SU-DHL-6 (cell line): ENCODE measurements at regions not wholly inside any gene's neighbourhood (a gene's known extent, or its start where the extent isn't known, plus 50 kb on each side); places are given as distances from the start of the nearest gene placed in this dataset.
A peak's percentile ranks its signal among the peaks of the same experiment; 100 is the strongest.

Experiments used
- H2AFZ ChIP-seq: fragments of 200-600 bp; sonication (generic); 2 replicates; pipeline ENCODE4 v1.6.1; 2014; ENCODE audit warnings: low read depth, mild to moderate bottlenecking, moderate library complexity, mixed read lengths, antibody characterized with exemption, low read length; ENCODE audit not compliant: severe bottlenecking
- H3F3A ChIP-seq: fragments of 200-600 bp; shearing (Covaris generic); 2 replicates; pipeline ENCODE4 v1.6.0; 2016; ENCODE audit warnings: antibody characterized with exemption, mild to moderate bottlenecking; ENCODE audit not compliant: insufficient read depth
- H3K27ac ChIP-seq: fragments of 200-600 bp; sonication (generic); 2 replicates; pipeline ENCODE4 v1.5.1; 2016; ENCODE audit warnings: low read depth, mild to moderate bottlenecking, low read length, moderate library complexity, mixed read lengths
- H3K27me3 ChIP-seq: fragments of 200-600 bp; sonication (generic), shearing (Covaris generic); 2 replicates; pipeline ENCODE4 v1.6.0; 2014; ENCODE audit warnings: mild to moderate bottlenecking, low read length
- H3K36me3 ChIP-seq: fragments of 200-600 bp; sonication (generic); 2 replicates; pipeline ENCODE4 v1.6.1; 2014; ENCODE audit warnings: mild to moderate bottlenecking, low read length, mixed read lengths
- H3K4me2 ChIP-seq: fragments of 300-600, 200-600 bp; shearing (Covaris generic), sonication (generic); 2 replicates; pipeline ENCODE4 v1.6.0; 2014; ENCODE audit warnings: low read length, low read depth, mild to moderate bottlenecking; ENCODE audit not compliant: poor library complexity, severe bottlenecking
- H3K4me3 ChIP-seq: fragments of 200-600 bp; sonication (generic); 2 replicates; pipeline ENCODE4 v1.5.1; 2014; ENCODE audit warnings: antibody characterized with exemption, low read length, mild to moderate bottlenecking, mixed read lengths; ENCODE audit not compliant: insufficient read depth, poor library complexity, severe bottlenecking
- H3K79me2 ChIP-seq: fragments of 200-600 bp; sonication (generic); 2 replicates; pipeline ENCODE4 v1.6.1; 2014; ENCODE audit warnings: mild to moderate bottlenecking, low read length, moderate library complexity; ENCODE audit not compliant: insufficient read depth
- H3K9ac ChIP-seq: fragments of 200-600 bp; sonication (generic); 2 replicates; pipeline ENCODE4 v1.7.0; 2014; ENCODE audit warnings: mild to moderate bottlenecking, low read length
- H3K9me2 ChIP-seq: fragments of 200-600 bp; sonication (generic); replicated peaks from 2 replicates; pipeline ENCODE4 v1.6.1; 2014; ENCODE audit warnings: low read length; ENCODE audit not compliant: insufficient read depth
- H3K9me3 ChIP-seq: fragments of 200-600 bp; sonication (generic); 2 replicates; pipeline ENCODE4 v1.6.1; 2014; ENCODE audit warnings: low read length, mixed read lengths; ENCODE audit not compliant: insufficient read depth
- H4K20me1 ChIP-seq: fragments of 200-600 bp; sonication (generic); 2 replicates; pipeline ENCODE4 v1.6.1; 2014; ENCODE audit warnings: low read depth, mild to moderate bottlenecking, antibody characterized with exemption, low read length, moderate library complexity, mixed read lengths
- CTCF ChIP-seq: fragments of 200-600 bp; sonication (generic); IDR thresholded peaks from one replicate; pipeline ENCODE4 v1.5.1; 2017; ENCODE audit warnings: antibody characterized with exemption, mild to moderate bottlenecking, low read length, moderate library complexity; ENCODE audit not compliant: insufficient read depth, poor library complexity, severe bottlenecking
- EZH2phosphoT487 ChIP-seq: fragments of 200-600 bp; sonication (generic), shearing (Covaris generic); conservative IDR thresholded peaks from 2 replicates; pipeline ENCODE4 v1.6.1; 2018; ENCODE audit warnings: mild to moderate bottlenecking, antibody characterized with exemption, low read length, moderate library complexity, mixed read lengths

- H4K20me1 ChIP-seq: no peaks in the 10 kb centered on the region
- H3F3A ChIP-seq: no peaks in the 10 kb centered on the region
- no peaks in the 10 kb centered on the region for H3K79me2 ChIP-seq
- TF ChIP-seq CTCF (peak; percentile 33), EZH2phosphoT487 (no peak)
- H3K9me3 ChIP-seq: no peaks in the 10 kb centered on the region
- H3K27me3 ChIP-seq: no peaks in the 10 kb centered on the region; the same call in 1 of the 2 replicates
- H3K4me3 ChIP-seq: no peak overlapping the region
- H3K4me2 ChIP-seq: no peak overlapping the region
- no peaks in the 10 kb centered on the region for H3K36me3 ChIP-seq
- H3K27ac ChIP-seq: no peak overlapping the region
- no peaks in the 10 kb centered on the region for H3K9me2 ChIP-seq
- no peak overlapping the region for H2AFZ ChIP-seq
- no peak overlapping the region for H3K9ac ChIP-seq
Observed at GRCh38 chr11:82494988-82495432, 238.7 kb downstream of the FAM181B start.

- Histone ChIP-seq H3K27ac (no peak overlapping the region), H2AFZ (no peak overlapping the region), H3K4me2 (no peak overlapping the region), H3K9me3 (no peaks in the 10 kb centered on the region), H3K9me2 (no peaks in the 10 kb centered on the region), H3K79me2 (no peaks in the 10 kb centered on the region), H4K20me1 (no peaks in the 10 kb centered on the region), H3K9ac (no peak overlapping the region), H3F3A (no peaks in the 10 kb centered on the region), H3K36me3 (no peaks in the 10 kb centered on the region), H3K27me3 (no peaks in the 10 kb centered on the region), H3K4me3 (no peak overlapping the region)
- TF ChIP-seq CTCF: no peak
- no peak for TF ChIP-seq EZH2phosphoT487
Observed at GRCh38 chr11:82474876-82475275, 258.8 kb downstream of the FAM181B start.

- Histone ChIP-seq H3K27ac (no peak overlapping the region), H4K20me1 (no peaks in the 10 kb centered on the region), H3K4me3 (no peak overlapping the region), H3K79me2 (no peaks in the 10 kb centered on the region), H3K27me3 (no peaks in the 10 kb centered on the region), H3K36me3 (no peaks in the 10 kb centered on the region), H3K4me2 (no peak overlapping the region), H3K9me2 (no peaks in the 10 kb centered on the region), H2AFZ (no peak overlapping the region), H3F3A (no peaks in the 10 kb centered on the region), H3K9me3 (no peaks in the 10 kb centered on the region), H3K9ac (no peak overlapping the region)
- TF ChIP-seq EZH2phosphoT487: no peak
- no peak for TF ChIP-seq CTCF
Observed at GRCh38 chr11:82465481-82465880, 268.2 kb downstream of the FAM181B start.
